HG03342 (cell line): ENCODE measurements at regions not wholly inside any gene's neighbourhood (a gene's known extent, or its start where the extent isn't known, plus 50 kb on each side); places are given as distances from the start of the nearest gene placed in this dataset.

Source experiments
- ATAC-seq: cut with Tn5 transposase; IDR thresholded peaks from one replicate; pipeline ENCODE4 v1.9.1; 2021; ENCODE audit warnings: mild to moderate bottlenecking, moderate library complexity; ENCODE audit not compliant: unreplicated experiment

- no peak for ATAC-seq
Observed at GRCh38 chr3:21152555-21152954, 598.5 kb downstream of the ZNF385D start.

GRCh38 chr3:21142949-21143348 lies 608.1 kb downstream of the ZNF385D start:
- ATAC-seq, result no peak

GRCh38 chr3:21142031-21142430 lies 609.0 kb downstream of the ZNF385D start:
- no peak for ATAC-seq

GRCh38 chr3:21140785-21141184 lies 610.2 kb downstream of the ZNF385D start:
- no peak for ATAC-seq

- ATAC-seq, result no peak
Observed at GRCh38 chr3:21138085-21138484, 612.9 kb downstream of the ZNF385D start.

GRCh38 chr3:21132896-21133295 lies 618.1 kb downstream of the ZNF385D start:
- ATAC-seq, result no peak

- no peak for ATAC-seq
Observed at GRCh38 chr3:21120826-21121225, 630.2 kb downstream of the ZNF385D start.

- ATAC-seq, result no peak
Observed at GRCh38 chr3:21117370-21117769, 633.6 kb downstream of the ZNF385D start.

- no peak for ATAC-seq
Observed at GRCh38 chr3:21109056-21109455, 642.0 kb downstream of the ZNF385D start.

- no peak for ATAC-seq
Observed at GRCh38 chr3:21105784-21106183, 645.2 kb downstream of the ZNF385D start.

GRCh38 chr3:21100656-21101359 lies 650.2 kb downstream of the ZNF385D start:
- ATAC-seq, result no peak

GRCh38 chr3:21094686-21095085 lies 656.3 kb downstream of the ZNF385D start:
- ATAC-seq, result no peak

GRCh38 chr3:21073561-21073960 lies 677.4 kb downstream of the ZNF385D start:
- ATAC-seq, result no peak

GRCh38 chr3:21067031-21067813 lies 683.8 kb downstream of the ZNF385D start:
- no peak for ATAC-seq

- ATAC-seq, result no peak
Observed at GRCh38 chr3:21062831-21063294, 688.1 kb downstream of the ZNF385D start.

GRCh38 chr3:21059404-21059803 lies 691.6 kb downstream of the ZNF385D start:
- ATAC-seq, result no peak

GRCh38 chr3:21056293-21056692 lies 694.7 kb downstream of the ZNF385D start:
- ATAC-seq, result no peak

- ATAC-seq, result no peak
Observed at GRCh38 chr3:21055015-21055414, 696.0 kb downstream of the ZNF385D start.

GRCh38 chr3:21054064-21054463 lies 696.9 kb downstream of the ZNF385D start:
- ATAC-seq, result no peak

- ATAC-seq, result no peak
Observed at GRCh38 chr3:21049334-21050062, 701.5 kb downstream of the ZNF385D start.

GRCh38 chr3:21043139-21043538 lies 707.9 kb downstream of the ZNF385D start:
- ATAC-seq, result no peak

- no peak for ATAC-seq
Observed at GRCh38 chr3:21042184-21042583, 708.8 kb downstream of the ZNF385D start.
